Midbrain (tissue), 1 donor: ENCODE measurements at regions not wholly inside any gene's neighbourhood (a gene's known extent, or its start where the extent isn't known, plus 50 kb on each side); places are given as distances from the start of the nearest gene placed in this dataset.

Source experiments
- DNase-seq: peaks from one replicate; lab custom pipeline; 2025; lab: John Stamatoyannopoulos, UW

DNA sequence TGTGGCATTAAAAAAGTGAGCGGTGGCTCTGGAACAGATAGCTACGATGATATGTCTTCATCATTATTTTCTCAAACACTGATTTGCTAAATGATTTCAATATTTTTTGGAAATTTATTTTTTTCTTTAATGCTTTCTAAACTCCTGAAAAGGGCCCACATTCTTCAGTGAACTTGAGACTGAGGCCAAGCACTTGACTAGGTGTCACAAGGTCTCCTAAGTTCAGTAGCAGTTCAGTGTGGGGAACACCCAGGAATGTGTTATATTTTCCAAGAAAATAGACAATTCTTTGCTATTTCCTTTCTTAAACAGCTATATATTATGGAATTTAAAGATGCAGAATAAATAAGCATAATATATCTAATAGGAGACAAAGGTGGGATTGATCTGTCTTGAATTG lies 850.9 kb downstream of the USP25 start:
- no peak for DNase-seq

DNA sequence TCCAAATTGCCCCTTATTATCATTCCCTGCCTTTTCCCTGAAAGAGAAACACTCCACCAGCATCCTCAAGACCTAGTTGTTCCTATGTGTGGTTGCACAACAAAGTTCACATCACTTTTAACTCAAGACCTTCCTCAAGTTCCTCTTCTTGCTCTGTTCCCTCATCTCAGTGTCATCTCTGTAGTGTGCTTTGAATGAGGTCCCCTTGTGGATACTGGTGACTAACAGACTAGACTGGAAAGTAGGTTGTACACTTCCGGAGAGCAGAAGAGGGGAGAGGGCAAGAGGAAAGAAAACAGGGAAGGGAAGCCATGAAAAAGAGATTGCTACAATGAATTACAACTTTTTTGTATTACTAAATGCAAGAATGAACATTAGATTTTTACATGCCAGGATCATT lies 853.8 kb downstream of the USP25 start:
- DNase-seq, result no peak

DNA sequence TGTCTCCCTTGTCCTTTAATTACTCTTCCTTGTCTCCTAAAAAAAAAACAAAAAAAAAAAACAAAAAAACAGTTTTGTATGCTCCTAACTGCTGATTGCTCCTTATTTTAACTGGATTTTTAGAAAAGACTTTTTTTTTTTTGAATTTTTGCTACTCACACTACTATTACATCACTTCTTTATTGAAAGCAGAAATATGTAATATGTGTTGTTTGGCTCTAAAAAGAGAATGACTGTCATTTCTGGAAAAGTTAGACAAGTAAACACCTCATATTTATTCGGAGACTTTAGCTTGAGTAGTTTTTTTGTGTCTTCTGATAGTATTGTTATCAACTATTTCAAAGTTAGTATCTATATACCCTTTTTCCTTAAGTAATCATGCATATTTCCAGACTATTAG lies 855.0 kb downstream of the USP25 start:
- no peak for DNase-seq

- DNase-seq, result no peak
Measured at GRCh38 chr21:16585896-16586295, 856.1 kb downstream of the USP25 start.

DNA sequence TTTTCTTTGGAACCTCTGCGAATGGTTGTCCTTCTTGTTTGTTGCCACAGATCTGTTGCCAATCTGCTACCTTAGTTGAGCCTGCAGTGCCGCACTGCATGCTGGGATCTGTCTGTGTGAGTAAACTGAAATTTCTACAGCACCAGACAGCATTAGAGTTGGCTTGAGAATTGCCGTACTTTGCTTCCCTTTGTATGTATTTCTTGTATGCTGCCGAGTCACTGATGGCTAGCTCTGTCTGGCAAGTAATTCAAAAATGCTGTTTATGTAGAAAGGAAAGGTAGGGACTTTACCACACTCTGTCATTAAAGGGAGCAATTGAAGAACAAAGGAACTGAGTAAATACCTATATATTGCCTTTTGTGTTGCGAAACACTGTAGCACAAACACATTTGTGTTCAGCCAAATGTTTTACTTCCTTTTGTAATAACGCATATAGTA lies 857.4 kb downstream of the USP25 start:
- DNase-seq, result peak; percentile 80

DNA sequence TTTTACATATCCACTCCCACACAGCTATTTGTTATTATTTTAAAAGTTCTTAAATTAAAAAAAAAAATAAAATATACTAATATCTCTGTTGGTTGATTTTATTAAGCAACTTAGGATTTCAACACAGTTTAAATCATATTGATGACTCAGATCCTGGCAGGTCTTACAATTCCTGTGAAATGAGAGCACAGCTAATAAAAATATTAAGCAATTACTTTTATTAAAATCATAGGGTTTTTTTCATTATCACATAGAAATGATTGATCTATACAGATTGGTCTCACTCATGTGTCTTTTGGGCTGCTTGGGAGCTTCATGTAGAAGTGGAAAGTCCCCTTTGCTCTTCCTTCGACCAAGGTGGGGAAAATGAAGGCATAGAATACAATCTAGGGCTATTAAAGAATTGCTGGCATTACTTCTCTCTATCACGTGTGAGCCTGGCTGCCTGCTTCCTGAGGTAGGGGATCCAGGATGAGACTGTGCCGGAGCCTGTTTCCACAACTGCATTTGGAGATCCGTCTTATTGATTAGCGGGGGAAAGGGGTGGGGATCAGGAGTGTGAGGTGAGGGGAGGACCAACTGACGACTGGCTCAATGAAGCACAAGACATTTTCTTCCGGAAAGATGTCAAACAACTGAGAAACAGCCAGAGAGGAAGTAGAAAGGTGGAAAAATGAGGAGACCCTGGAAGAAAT lies 858.0 kb downstream of the USP25 start:
- peak; percentile 60 for DNase-seq

DNA sequence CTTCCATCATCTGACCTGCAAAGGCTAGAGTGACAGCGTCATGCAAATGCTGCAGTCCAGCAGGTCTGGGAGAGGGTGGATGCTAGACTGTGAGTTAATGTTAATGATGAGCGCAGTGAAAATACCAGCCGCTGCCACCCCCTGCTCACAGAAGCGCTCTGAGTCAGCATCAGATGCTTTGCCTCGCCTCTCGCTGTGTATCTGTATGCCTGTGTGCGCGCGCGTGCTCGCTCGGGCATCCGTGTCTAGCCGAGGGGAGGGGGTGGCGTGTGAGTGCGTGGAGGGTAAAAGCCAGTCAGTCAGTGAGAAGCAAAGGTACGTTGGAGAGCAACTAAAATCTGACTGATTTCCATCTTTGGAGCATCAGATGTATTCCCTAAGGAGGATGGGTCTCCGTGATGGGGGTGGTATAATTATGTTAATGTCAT lies 858.7 kb downstream of the USP25 start:
- DNase-seq, result peak; percentile 86

DNA sequence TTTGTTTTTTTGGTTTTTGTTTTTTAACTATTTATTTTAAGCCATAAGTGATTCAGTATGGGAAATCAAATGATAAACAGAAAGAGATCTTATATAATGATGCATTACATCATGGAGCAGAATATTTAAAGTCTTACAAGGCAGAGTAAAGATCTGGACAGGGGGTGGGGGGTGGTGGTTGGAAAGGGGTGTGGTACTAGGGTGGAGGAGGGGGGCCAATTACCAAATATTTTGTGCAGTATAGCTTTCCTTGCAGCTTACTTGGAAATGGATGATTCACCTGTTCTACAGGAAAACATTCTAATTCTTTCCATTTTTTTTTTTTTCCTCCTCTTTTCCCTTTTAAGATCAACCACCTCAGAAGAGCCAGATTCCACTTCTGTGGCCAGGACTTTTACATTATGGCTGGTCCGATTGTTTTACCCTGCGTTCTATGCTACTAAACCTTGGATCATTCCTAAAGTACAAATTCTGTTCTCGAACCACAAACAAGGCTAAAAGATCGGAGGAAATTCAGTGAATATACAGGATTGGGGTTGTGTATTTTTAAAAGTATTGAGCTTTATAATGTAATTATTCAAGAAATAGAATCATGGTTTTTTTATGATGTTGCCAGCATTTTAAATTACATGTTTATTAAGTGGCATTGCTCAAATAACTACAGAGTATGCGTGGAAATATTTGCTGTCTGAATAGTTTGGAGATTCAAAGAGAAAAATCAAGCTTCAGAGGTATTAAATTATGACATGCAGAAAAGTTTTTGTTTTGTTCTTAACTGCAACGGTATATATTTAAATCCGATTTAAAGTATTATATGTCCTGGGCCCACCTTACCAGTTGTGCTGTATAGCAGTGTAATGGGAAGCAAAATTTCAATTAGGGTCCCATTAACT lies 859.5 kb downstream of the USP25 start:
- DNase-seq, result no peak

DNA sequence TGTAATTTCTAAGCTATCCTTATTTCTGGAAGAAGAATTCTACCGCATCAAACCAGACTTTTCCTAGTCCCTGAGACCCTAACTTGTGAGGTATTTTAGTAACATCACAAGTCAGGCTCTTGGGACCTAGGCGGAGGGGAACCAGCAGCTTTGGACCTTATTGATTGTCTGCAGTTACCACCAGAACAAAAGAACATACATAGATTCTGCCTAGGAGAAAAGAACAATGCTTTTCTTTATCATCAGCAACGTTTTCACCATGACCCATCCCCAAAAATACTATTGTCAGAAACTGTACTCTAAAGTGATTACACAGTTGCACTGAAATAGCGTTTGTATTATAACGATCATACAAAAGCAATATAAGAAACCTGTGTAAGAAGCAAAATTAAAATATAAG lies 860.4 kb downstream of the USP25 start:
- no peak for DNase-seq

- DNase-seq, result no peak
Measured at GRCh38 chr21:16590641-16591292, 861.0 kb downstream of the USP25 start.

- DNase-seq, result no peak
Measured at GRCh38 chr21:16592381-16592780, 862.6 kb downstream of the USP25 start.

DNA sequence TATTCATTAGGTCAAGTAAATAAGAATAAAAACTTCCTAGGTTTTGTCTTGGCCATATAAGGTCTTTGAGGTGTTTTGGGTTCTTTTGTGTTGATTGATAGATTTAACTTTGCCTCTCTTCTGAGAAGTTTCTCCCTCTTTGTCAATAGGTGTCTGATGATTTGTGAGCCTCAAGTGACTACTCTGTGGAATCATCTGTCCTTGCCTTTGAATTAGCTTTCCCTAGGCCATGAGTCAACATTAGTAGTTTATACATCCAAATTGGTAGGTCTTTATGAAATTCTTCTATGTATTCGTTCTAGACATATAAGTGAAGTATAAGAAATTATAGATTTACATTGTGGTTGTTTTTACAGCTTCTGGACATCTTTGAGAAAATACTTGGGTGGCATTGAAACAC lies 864.4 kb downstream of the USP25 start:
- no peak for DNase-seq

- DNase-seq, result no peak
Measured at GRCh38 chr21:16596369-16596768, 866.6 kb downstream of the USP25 start.

- no peak for DNase-seq
Measured at GRCh38 chr21:16597753-16598152, 868.0 kb downstream of the USP25 start.

GRCh38 chr21:16605597-16605996 lies 875.8 kb downstream of the USP25 start:
- DNase-seq, result peak; percentile 47

DNA sequence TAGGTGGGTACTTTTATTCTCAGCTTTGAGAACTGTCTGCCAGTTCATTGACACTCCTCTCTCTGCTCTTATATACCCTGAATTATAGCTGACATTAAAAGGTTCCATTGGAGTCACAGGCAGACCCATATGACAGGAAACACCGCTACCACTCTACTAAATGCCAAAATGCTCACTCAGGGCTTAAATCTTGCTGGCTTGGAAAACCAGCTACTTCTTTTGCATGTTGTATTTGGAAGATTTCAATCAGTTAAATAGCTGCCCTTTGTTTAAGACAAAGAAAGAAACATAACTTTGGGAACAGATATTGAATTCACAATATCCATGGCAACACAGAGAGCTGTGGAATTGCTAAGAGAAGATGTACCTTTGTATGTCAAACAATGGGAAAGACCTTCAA lies 876.5 kb downstream of the USP25 start:
- DNase-seq, result no peak

DNA sequence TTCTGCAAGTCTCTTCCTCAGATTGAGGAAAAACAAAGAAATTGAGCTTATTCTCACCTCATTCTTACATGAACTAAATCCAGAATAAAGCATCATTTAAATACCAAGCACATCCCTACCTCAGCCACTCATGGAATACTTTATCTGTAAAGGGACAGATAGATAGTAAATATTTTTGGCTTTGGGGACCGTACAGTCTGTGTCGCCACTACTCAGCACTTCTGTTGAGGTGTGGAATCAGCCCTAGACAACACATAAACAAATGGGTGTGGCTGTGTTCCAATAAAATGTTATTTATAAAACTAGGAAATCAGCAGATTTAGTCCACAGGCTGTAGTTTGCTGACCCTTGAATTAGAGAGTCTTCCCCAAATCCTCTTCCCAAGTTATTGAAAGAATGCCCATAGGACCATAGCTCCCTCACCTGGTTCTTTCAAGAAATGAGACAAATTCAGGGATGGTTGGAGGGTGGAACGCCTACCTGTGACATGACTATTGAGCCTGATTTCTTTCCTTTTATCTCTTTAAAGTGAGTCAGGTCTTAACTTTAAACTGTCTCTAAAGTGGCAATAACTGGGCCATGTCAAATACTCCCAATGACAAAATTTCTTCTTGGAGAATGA lies 878.5 kb downstream of the USP25 start:
- DNase-seq, result no peak

GRCh38 chr21:16619281-16619680 lies 889.5 kb downstream of the USP25 start:
- no peak for DNase-seq

GRCh38 chr21:16620786-16621320 lies 891.1 kb downstream of the USP25 start:
- no peak for DNase-seq

- DNase-seq, result peak; percentile 14
Measured at GRCh38 chr21:16624479-16625118, 888.2 kb upstream of the CXADR start.

DNA sequence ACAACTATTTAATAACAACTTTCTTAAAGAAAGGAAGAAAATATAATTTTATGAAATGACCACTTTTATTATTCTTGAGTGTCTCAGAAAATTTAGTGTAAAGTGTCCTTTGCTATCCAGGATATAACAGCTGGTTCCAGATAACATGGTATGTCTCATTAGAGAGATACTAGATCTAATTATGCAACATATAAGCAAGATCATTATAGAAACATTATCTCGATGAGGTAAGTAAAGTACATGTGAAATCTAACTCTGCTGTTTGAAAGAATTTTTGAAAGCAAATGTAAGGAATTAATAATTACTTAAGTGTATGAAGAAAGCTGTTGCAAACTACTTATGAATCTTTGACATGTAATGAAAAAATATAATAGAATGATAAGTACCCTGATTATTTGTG lies 887.4 kb upstream of the CXADR start:
- DNase-seq, result no peak
